Stromal cell of bone marrow (primary cell): ENCODE measurements at regions not wholly inside any gene's neighbourhood (a gene's known extent, or its start where the extent isn't known, plus 50 kb on each side); places are given as distances from the start of the nearest gene placed in this dataset.
A peak's percentile ranks its signal among the peaks of the same experiment; 100 is the strongest.
"Not testable (repeated sequence)": the region's sequence is repeated elsewhere in the genome, so short reads cannot be mapped to it uniquely, and the experiment has no call there.

Experiments used
- DNase-seq: peaks from one replicate; pipeline ENCODE4 v3.0.0-alpha.2; 2012; ENCODE audit warnings: low read depth

DNA sequence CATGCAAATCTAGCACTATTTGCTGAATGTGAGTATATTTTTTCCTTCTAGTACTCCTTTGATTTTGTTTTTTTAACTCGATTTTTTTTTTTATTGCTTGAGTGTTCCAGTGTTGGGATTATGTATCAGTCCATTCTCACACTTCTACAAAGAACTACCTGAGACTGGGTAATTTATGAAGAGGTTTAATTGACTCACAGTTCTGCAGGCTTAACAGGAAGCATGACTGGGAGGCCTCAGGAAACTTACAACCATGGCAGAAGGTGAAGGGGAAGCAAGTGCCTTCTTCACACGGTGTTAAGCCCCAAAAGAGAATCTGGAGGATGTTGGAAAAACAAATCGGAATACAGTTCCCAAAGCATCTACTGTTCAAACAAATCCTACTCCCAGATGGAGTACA lies 69.1 kb downstream of the ZNF518B start:
- not testable (repeated sequence) for DNase-seq

- DNase-seq, result no peak
Measured at GRCh38 chr4:10385994-10386394, 71.2 kb downstream of the ZNF518B start.

DNA sequence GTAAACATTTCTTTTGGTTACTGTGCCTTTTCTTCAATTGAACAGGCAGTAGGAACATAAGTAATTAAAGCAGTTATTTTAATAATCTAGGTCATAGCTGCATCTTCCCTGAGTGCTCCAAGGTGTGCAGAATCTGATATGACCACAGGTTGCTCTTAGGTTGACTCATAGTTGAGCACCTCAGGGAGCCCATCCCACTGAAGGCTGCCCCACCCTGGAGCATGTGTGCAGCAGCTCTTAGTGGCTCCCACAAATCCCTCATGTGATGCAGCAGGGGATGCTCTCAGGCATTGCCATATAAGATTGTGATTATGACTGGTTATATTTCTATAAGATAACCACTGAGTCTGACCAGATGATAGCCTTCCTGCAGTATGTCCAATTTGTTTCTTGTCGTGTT lies 72.3 kb downstream of the ZNF518B start:
- no peak for DNase-seq

DNA sequence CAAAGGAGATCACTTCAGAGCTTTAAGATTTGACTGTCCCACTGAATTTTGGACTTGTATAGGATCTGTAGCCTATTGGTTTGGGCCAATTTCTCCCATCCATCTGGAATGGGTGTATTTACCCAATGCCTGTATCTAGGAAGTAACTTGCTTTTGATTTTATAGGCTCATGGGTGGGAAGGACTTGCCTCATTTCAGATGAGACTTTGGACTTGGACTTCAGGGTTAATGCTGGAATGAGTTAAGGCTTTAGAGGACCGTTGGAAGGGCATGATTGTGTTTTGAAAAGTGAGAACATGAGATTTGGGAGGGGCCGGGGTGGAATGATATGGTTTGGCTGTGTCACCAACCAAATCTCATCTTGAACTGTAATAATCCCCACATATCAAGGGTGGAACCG lies 73.8 kb downstream of the ZNF518B start:
- DNase-seq, result no peak

GRCh38 chr4:10382171-10382570 lies 75.1 kb downstream of the ZNF518B start:
- DNase-seq, result not testable (repeated sequence)

DNA sequence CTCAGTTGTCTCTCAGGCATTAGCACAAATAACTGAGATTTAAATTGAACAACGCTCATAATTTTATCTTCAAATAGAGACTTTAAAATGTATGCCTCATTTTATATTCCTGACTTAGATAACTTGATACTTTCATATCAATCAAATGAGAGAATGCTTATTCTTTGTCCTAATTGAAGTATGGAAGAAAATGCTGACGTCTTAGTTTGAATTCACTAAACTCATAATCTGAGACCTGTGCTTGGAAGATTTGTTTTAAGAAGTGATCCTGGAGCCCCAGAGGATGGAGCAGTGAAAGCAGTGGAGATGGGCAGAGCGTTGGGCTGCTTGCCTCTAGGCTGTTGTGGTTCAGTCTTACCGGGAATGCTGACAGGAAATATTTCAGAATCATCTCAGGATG lies 76.1 kb downstream of the ZNF518B start:
- DNase-seq, result no peak

DNA sequence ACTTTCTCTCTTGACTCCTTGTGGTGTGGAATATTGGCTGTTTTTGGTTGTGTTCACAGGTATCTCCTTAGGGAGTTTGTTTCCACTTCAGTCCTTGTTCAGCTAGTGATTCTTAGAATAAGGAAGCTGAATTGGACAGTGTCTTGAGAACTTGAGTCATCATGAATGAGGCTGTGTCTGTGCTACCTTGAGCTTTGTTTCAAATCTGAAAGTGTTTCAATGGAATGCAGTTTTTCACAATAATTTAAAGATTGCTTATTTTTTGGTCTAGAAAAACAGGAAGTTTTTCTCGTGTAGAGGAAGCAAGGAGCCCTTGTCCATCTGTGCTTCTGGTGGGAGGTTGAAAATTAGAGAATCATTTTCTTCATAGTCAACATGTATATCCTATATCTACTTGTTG lies 76.5 kb downstream of the ZNF518B start:
- DNase-seq, result no peak

- peak; percentile 42 for DNase-seq
Measured at GRCh38 chr4:10371869-10372471, 85.3 kb downstream of the ZNF518B start.

- no peak for DNase-seq
Measured at GRCh38 chr4:10371121-10371520, 86.1 kb downstream of the ZNF518B start.

DNA sequence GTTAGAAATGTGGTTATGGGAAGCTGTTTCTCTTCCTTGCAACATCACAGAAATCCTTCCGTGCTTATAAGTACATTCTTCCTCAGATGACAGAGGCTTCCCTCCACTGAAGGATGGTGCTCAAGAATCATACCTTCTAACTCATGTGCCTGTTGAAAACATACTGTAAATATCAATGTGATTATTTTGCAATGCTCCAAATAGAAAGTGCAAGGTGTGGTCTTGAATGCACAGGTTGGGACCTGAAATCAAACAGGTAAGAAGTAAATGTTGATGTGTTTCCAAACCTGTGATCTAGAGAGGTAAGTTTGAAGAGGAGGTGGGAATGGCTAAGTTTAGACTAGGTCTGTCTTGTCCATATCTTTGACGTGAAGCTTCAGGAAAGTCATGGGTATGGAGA lies 87.7 kb downstream of the ZNF518B start:
- no peak for DNase-seq

- DNase-seq, result no peak
Measured at GRCh38 chr4:10366628-10367027, 90.6 kb downstream of the ZNF518B start.

GRCh38 chr4:10364194-10364593 lies 93.0 kb downstream of the ZNF518B start:
- no peak for DNase-seq

DNA sequence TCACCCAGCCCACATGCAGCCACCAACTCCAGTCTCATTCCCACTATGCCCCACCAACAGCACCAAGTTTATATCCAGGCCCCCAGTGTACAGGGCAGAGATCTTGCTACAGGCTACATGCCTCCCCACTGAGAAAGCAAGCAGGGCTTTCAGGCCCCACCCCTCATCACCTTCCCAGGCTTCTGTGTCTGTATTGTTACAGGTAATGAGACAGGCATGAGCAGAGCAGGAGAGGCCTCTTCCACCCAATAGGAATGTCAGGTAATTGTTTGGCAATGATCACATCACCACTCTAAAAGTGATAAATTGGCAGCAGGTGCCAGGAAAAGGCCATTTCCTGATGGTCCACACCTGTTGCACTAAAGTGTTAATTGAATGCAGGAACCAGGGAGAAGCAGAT lies 102.5 kb downstream of the ZNF518B start:
- DNase-seq, result no peak

DNA sequence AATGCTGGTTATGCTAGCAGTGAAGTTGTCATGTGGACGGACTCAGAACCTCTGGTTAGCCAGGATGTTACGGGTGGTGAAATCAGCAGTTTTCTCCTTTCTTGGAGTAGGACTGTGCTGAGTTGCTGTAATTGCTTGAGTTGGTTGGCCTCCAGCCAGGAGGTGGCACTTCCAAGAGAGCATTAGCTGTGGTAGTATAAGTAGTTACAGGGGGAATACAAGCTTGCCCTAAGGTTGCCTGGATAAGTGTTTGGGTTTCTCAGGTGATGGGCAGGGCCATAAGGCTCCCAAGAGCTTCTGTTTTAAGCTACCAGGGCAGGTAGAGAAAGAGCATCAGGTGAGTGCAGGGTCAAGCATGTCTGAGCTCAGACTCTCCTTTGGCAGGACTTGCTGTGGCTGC lies 103.0 kb downstream of the ZNF518B start:
- no peak for DNase-seq

GRCh38 chr4:10353110-10353509 lies 104.1 kb downstream of the ZNF518B start:
- DNase-seq, result no peak

GRCh38 chr4:10348241-10348640 lies 109.0 kb downstream of the ZNF518B start:
- no peak for DNase-seq

GRCh38 chr4:10347815-10348214 lies 109.4 kb downstream of the ZNF518B start:
- no peak for DNase-seq

- no peak for DNase-seq
Measured at GRCh38 chr4:10347281-10347795, 109.9 kb downstream of the ZNF518B start.

- no peak for DNase-seq
Measured at GRCh38 chr4:10346023-10346422, 111.2 kb downstream of the ZNF518B start.

GRCh38 chr4:10345381-10345784 lies 111.8 kb downstream of the ZNF518B start:
- DNase-seq, result no peak

DNA sequence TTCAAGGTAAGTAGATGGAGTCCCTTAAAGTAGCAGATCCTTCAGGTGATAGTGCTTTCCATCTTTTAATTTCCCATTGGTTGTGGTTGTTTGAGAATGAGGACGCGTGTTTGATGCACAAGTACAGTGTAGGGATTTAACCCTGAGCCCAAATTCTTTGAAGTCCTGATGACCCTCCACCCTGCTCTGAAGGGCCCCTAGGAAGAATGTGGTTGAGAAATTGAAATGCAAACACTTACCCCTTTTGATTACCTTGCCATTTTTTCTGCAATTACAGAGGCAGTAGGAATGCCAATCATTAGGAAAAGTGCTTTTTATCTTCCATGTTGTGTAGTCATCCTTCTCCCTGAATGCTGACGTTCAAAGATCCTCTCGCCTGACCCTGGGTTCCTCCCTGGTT lies 112.4 kb downstream of the ZNF518B start:
- no peak for DNase-seq

DNA sequence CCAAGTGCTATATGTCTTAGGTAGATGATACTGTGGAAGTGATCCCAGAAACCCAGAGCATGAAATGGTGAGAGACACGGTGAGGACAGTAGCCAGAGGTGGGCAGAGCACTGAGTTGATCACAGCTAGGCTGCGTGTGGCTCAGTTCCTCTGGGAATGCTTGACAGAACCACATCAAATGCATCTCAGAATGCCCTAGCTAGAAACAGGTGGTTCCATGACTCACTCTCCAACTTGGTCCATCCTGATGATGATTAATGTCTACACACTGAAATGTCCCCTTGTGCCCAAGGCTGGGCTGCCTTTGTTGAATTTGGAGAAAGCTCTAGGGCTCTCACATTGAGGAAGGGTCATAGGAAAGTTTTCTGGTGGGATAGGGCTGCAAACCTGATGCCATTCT lies 113.6 kb downstream of the ZNF518B start:
- DNase-seq, result no peak

GRCh38 chr4:10342866-10343265 lies 114.4 kb downstream of the ZNF518B start:
- no peak for DNase-seq

- no peak for DNase-seq
Measured at GRCh38 chr4:10336471-10336870, 120.8 kb downstream of the ZNF518B start.

DNA sequence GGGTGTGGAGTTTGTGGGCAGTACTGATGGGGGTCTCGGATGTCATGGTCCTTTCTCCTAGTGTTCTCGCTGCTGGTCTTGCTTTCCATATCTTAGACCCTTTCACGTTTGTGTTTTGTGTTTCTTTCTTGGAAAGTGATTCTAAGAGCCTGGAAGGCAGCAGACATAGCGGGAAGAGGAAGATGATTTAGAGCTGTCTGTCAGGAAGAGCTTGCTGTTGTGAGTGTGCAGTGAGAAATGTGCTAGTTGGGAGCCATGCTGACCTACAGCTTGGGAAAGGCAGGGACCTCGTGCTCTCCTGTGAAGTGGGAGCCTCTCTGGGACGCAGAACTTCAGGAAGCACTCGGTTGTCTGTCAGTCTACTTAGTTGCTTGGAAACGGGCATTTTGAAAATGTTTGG lies 122.2 kb downstream of the ZNF518B start:
- DNase-seq, result no peak
